ENCODE measurements at regions not wholly inside any gene's neighbourhood (a gene's known extent, or its start where the extent isn't known, plus 50 kb on each side); places are given as distances from the start of the nearest gene placed in this dataset.

- TF ChIP-seq CTCF (IDR thresholded peaks at IDR 0.05; ENCODE audit: borderline replicate concordance, insufficient read depth, low read depth, low read length), result no peak
- H3K4me3 ChIP-seq (ENCODE audit: low read depth, low read length), result no peak overlapping the region
Measured at GRCh38 chr6:51260003-51260402, 441.3 kb downstream of the TFAP2B start.

GRCh38 chr6:51261691-51262090, 443.0 kb downstream of the TFAP2B start:
- H3K4me3 ChIP-seq (ENCODE audit: low read depth, low read length), result no peak overlapping the region
- TF ChIP-seq CTCF (IDR thresholded peaks at IDR 0.05; ENCODE audit: borderline replicate concordance, insufficient read depth, low read depth, low read length), result no peak

- H3K4me3 ChIP-seq (ENCODE audit: low read depth, low read length), result no peak overlapping the region
- no peak for TF ChIP-seq CTCF (IDR thresholded peaks at IDR 0.05; ENCODE audit: borderline replicate concordance, insufficient read depth, low read depth, low read length)
Measured at GRCh38 chr6:51265426-51265825, 446.8 kb downstream of the TFAP2B start.

- no peak overlapping the region for H3K4me3 ChIP-seq (ENCODE audit: low read depth, low read length)
- TF ChIP-seq CTCF (IDR thresholded peaks at IDR 0.05; ENCODE audit: borderline replicate concordance, insufficient read depth, low read depth, low read length), result no peak
Measured at GRCh38 chr6:51266604-51267003, 447.9 kb downstream of the TFAP2B start.

- TF ChIP-seq CTCF (IDR thresholded peaks at IDR 0.05; ENCODE audit: borderline replicate concordance, insufficient read depth, low read depth, low read length), result no peak
Measured at GRCh38 chr6:51268666-51269065, 450.0 kb downstream of the TFAP2B start.

GRCh38 chr6:51269876-51270275, 451.2 kb downstream of the TFAP2B start:
- no peak for TF ChIP-seq CTCF (IDR thresholded peaks at IDR 0.05; ENCODE audit: borderline replicate concordance, insufficient read depth, low read depth, low read length)

More at GRCh38 chr6:51268666-51269065, 450.0 kb downstream of the TFAP2B start:
- H3K4me3 ChIP-seq (ENCODE audit: low read depth, low read length), result no peak overlapping the region

GRCh38 chr6:51271615-51272014, 452.9 kb downstream of the TFAP2B start:
- H3K4me3 ChIP-seq (ENCODE audit: low read depth, low read length), result no peak overlapping the region

More at GRCh38 chr6:51269876-51270275, 451.2 kb downstream of the TFAP2B start:
- H3K4me3 ChIP-seq (ENCODE audit: low read depth, low read length), result no peak overlapping the region

More at GRCh38 chr6:51271615-51272014, 452.9 kb downstream of the TFAP2B start:
- no peak for TF ChIP-seq CTCF (IDR thresholded peaks at IDR 0.05; ENCODE audit: borderline replicate concordance, insufficient read depth, low read depth, low read length)

Data from GM12875 (cell line).